Daoy (cell line): ENCODE measurements at regions not wholly inside any gene's neighbourhood (a gene's known extent, or its start where the extent isn't known, plus 50 kb on each side); places are given as distances from the start of the nearest gene placed in this dataset.

Experiments used
- DNase-seq: peaks from one replicate; pipeline ENCODE4 v3.0.0-alpha.2; 2015; ENCODE audit warnings: low read depth

- peak; percentile 8 for DNase-seq
Observed at GRCh38 chr4:124177647-124178425, 534.7 kb downstream of the ANKRD50 start.

- peak; percentile 9 for DNase-seq
Observed at GRCh38 chr4:124178449-124179021, 534.0 kb downstream of the ANKRD50 start.

- no peak for DNase-seq
Observed at GRCh38 chr4:124179506-124180186, 532.9 kb downstream of the ANKRD50 start.

- DNase-seq: no peak
Observed at GRCh38 chr4:124181039-124181438, 531.5 kb downstream of the ANKRD50 start.

GRCh38 chr4:124183231-124183630, 529.3 kb downstream of the ANKRD50 start:
- no peak for DNase-seq

GRCh38 chr4:124183926-124184325, 528.6 kb downstream of the ANKRD50 start:
- no peak for DNase-seq

GRCh38 chr4:124184792-124185191, 527.7 kb downstream of the ANKRD50 start:
- DNase-seq: no peak

GRCh38 chr4:124188595-124188994, 523.9 kb downstream of the ANKRD50 start:
- DNase-seq: no peak

GRCh38 chr4:124189545-124189944, 523.0 kb downstream of the ANKRD50 start:
- no peak for DNase-seq

GRCh38 chr4:124191329-124191728, 521.2 kb downstream of the ANKRD50 start:
- DNase-seq: no peak

GRCh38 chr4:124192544-124192943, 520.0 kb downstream of the ANKRD50 start:
- no peak for DNase-seq

GRCh38 chr4:124199185-124199584, 513.3 kb downstream of the ANKRD50 start:
- DNase-seq: no peak

- DNase-seq: peak; percentile 14
Observed at GRCh38 chr4:124199755-124200154, 512.8 kb downstream of the ANKRD50 start.

- DNase-seq: no peak
Observed at GRCh38 chr4:124201636-124202035, 510.9 kb downstream of the ANKRD50 start.

GRCh38 chr4:124202099-124202498, 510.4 kb downstream of the ANKRD50 start:
- no peak for DNase-seq

- no peak for DNase-seq
Observed at GRCh38 chr4:124203613-124204238, 508.8 kb downstream of the ANKRD50 start.

GRCh38 chr4:124206779-124207605, 505.5 kb downstream of the ANKRD50 start:
- DNase-seq: peak; percentile 11

GRCh38 chr4:124209211-124209610, 503.3 kb downstream of the ANKRD50 start:
- DNase-seq: no peak

GRCh38 chr4:124209626-124210025, 502.9 kb downstream of the ANKRD50 start:
- no peak for DNase-seq

GRCh38 chr4:124210746-124211145, 501.8 kb downstream of the ANKRD50 start:
- DNase-seq: no peak

- no peak for DNase-seq
Observed at GRCh38 chr4:124212815-124213630, 499.5 kb downstream of the ANKRD50 start.
